ENCODE measurements at regions not wholly inside any gene's neighbourhood (a gene's known extent, or its start where the extent isn't known, plus 50 kb on each side); places are given as distances from the start of the nearest gene placed in this dataset.

DNA sequence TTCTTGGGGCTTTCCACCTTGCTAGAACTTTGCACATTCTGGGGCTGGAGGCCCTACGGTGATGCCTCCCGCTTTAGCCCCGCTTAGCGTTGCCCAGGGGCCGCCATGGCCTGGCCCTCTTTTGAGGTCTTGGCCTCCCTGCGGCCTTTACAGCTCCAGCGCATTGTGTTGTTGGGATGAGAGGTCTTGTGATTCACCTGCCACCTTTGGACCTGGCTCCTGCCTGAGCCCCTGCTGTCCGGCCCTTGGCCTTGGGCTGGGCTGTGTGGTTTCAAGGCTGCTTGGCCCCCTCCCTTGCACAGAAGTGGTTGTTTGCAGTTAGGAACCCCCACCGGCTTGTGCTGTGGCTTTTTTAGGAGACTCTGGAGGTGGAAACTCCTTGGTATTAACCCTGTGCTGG is 61.0 kb upstream of the CDH4 start:
- Histone ChIP-seq H3K4me1 (no peaks in the 10 kb centered on the region), H3K27ac (no peak overlapping the region), H3K36me3 (no peaks in the 10 kb centered on the region), H3K9me3 (no peaks in the 10 kb centered on the region), H3K4me3 (no peak overlapping the region), H3K27me3 (no peaks in the 10 kb centered on the region)
- intact Hi-C loops (cut with DNase I), result no loop called here
- TF ChIP-seq, protein P1, sequence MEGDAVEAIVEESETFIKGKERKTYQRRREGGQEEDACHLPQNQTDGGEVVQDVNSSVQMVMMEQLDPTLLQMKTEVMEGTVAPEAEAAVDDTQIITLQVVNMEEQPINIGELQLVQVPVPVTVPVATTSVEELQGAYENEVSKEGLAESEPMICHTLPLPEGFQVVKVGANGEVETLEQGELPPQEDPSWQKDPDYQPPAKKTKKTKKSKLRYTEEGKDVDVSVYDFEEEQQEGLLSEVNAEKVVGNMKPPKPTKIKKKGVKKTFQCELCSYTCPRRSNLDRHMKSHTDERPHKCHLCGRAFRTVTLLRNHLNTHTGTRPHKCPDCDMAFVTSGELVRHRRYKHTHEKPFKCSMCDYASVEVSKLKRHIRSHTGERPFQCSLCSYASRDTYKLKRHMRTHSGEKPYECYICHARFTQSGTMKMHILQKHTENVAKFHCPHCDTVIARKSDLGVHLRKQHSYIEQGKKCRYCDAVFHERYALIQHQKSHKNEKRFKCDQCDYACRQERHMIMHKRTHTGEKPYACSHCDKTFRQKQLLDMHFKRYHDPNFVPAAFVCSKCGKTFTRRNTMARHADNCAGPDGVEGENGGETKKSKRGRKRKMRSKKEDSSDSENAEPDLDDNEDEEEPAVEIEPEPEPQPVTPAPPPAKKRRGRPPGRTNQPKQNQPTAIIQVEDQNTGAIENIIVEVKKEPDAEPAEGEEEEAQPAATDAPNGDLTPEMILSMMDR (IDR thresholded peaks at IDR 0.05), result no peak
- DNase-seq (ENCODE audit: low spot score in 2 of 2), result no peak

DNA sequence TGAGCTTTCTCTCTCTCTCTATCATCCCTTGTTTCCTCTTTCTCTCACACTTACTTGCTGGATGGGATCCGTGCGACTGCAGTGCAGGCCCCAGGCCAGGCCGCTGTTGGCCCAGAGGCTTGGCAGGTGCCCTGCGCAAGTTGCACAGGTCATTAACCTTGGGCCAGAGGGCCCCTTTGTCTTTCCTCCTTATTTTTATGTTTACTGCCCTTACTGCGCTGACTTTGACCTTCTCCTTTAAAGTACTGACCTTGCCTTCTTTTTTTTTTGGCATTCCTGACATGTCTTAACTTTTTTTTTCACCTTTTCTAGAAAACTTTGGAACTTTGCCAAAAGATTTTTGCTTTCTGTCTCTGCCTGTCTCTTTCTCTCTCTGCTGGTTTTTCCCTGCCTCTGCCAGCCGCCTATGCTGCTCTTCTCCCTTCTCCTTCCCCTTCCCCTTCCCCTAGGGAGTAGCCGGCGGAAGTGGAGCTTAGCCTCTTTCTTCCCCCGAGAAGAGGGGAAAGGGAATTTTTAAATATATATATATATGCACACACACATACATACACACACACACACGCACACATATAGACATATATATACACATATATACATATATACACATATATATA is 59.6 kb upstream of the CDH4 start:
- no peak overlapping the region for H3K27ac ChIP-seq
- TF ChIP-seq, protein P1 (IDR thresholded peaks at IDR 0.05), result no peak
- DNase-seq (ENCODE audit: low spot score in 2 of 2), result no peak
- H3K9me3 ChIP-seq, result no peaks in the 10 kb centered on the region
- no peak overlapping the region for H3K4me3 ChIP-seq
- no peaks in the 10 kb centered on the region for H3K27me3 ChIP-seq
- intact Hi-C loops (cut with DNase I), result no loop called here
- H3K36me3 ChIP-seq, result no peaks in the 10 kb centered on the region
- no peaks in the 10 kb centered on the region for H3K4me1 ChIP-seq

DNA sequence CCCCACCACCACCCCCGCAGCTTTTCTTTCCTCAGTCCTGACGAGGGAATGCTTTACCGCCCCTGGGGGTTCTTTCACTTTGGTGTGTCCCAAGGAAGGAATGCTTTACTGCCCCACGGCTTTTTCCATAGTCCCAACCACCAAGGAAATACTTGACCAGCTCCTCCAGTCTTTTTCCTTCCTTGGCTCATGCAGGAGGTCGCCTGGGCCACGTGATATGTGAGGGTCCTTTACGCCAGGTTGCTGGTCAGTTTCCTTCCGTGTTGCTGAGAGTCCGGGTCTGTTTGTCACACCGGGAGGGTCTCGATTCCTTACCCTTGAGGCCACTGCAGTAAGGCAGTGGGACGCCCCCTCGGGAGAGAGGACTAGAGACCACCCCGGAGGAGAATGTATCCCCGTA is 58.9 kb upstream of the CDH4 start:
- H3K9me3 ChIP-seq, result no peaks in the 10 kb centered on the region
- no peak for DNase-seq (ENCODE audit: low spot score in 2 of 2)
- no peaks in the 10 kb centered on the region for H3K27me3 ChIP-seq
- TF ChIP-seq, protein P1 (IDR thresholded peaks at IDR 0.05), result no peak
- no peak overlapping the region for H3K27ac ChIP-seq
- no peak overlapping the region for H3K4me3 ChIP-seq
- no peaks in the 10 kb centered on the region for H3K4me1 ChIP-seq
- intact Hi-C loops (cut with DNase I), result no loop called here
- H3K36me3 ChIP-seq, result no peaks in the 10 kb centered on the region

Data from ascending aorta (tissue), 2 donors.